ENCODE measurements at regions not wholly inside any gene's neighbourhood (a gene's known extent, or its start where the extent isn't known, plus 50 kb on each side); places are given as distances from the start of the nearest gene placed in this dataset.

DNA sequence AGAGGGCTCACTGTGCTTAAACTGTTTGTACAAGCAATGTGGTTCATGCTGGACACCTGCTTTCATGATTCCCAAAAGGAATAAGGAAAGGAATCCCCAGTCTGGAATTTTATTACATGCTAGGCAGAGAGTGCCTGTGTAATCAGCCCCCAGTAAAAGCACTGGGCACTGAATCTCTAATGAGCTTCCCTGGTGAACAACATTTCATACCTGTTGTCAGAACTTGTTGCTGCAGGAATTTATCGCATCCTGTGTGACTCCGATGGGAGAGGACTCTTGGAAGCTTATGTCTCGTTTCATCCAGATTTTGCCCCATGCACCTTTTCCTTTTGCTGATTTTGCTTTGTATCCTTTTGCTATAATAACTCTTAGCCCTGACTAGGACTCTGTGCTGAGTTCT lies 190.2 kb upstream of the HMGA2 start:
- TF ChIP-seq, protein P1, sequence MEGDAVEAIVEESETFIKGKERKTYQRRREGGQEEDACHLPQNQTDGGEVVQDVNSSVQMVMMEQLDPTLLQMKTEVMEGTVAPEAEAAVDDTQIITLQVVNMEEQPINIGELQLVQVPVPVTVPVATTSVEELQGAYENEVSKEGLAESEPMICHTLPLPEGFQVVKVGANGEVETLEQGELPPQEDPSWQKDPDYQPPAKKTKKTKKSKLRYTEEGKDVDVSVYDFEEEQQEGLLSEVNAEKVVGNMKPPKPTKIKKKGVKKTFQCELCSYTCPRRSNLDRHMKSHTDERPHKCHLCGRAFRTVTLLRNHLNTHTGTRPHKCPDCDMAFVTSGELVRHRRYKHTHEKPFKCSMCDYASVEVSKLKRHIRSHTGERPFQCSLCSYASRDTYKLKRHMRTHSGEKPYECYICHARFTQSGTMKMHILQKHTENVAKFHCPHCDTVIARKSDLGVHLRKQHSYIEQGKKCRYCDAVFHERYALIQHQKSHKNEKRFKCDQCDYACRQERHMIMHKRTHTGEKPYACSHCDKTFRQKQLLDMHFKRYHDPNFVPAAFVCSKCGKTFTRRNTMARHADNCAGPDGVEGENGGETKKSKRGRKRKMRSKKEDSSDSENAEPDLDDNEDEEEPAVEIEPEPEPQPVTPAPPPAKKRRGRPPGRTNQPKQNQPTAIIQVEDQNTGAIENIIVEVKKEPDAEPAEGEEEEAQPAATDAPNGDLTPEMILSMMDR (IDR thresholded peaks at IDR 0.05): no peak
- TF ChIP-seq EP300 (IDR thresholded peaks at IDR 0.05; ENCODE audit: low read depth) (no peak), POLR2A (IDR thresholded peaks at IDR 0.05) (no peak), POLR2AphosphoS5 (IDR thresholded peaks at IDR 0.05) (no peak)

Data from transverse colon (tissue), 4 donors.